Osteoblast (primary cell): ENCODE measurements at regions not wholly inside any gene's neighbourhood (a gene's known extent, or its start where the extent isn't known, plus 50 kb on each side); places are given as distances from the start of the nearest gene placed in this dataset.
A peak's percentile ranks its signal among the peaks of the same experiment; 100 is the strongest.

Source experiments
- DNase-seq: peaks from one replicate; pipeline ENCODE4 v3.0.0; 2011; ENCODE audit warnings: low spot score, mixed read lengths; ENCODE audit not compliant: insufficient read length; ENCODE audit errors: missing footprints
- H2AFZ ChIP-seq: 2 replicates; pipeline ENCODE4 v1.6.0; 2011; ENCODE audit warnings: mild to moderate bottlenecking, low read length
- H3K27ac ChIP-seq: 2 replicates; pipeline ENCODE4 v1.5.1; 2011; ENCODE audit warnings: mild to moderate bottlenecking, low read depth, low read length, moderate library complexity
- H3K27me3 ChIP-seq: 2 replicates; pipeline ENCODE4 v1.6.0; 2012; ENCODE audit warnings: mild to moderate bottlenecking, control low read depth, inconsistent platforms, low read length, moderate library complexity; ENCODE audit not compliant: insufficient read depth
- H3K36me3 ChIP-seq: 2 replicates; pipeline ENCODE4 v1.5.1; 2011; ENCODE audit warnings: mild to moderate bottlenecking, low read length, control low read depth, moderate library complexity; ENCODE audit not compliant: insufficient read depth
- H3K4me1 ChIP-seq: 2 replicates; pipeline ENCODE4 v1.5.1; 2011; ENCODE audit warnings: mild to moderate bottlenecking, low read length, control low read depth, moderate library complexity; ENCODE audit not compliant: insufficient read depth
- H3K4me2 ChIP-seq: 2 replicates; pipeline ENCODE4 v1.6.0; 2011; ENCODE audit warnings: mild to moderate bottlenecking, low read length; ENCODE audit not compliant: insufficient read depth
- H3K4me3 ChIP-seq: fragments of 200-600 bp; sonication (generic); 3 replicates; pipeline ENCODE4 v1.5.1; 2012; ENCODE audit warnings: mild to moderate bottlenecking, low read length, inconsistent platforms; ENCODE audit not compliant: insufficient read depth
- H3K79me2 ChIP-seq: 2 replicates; pipeline ENCODE4 v1.6.0; 2012; ENCODE audit warnings: mild to moderate bottlenecking, low read length, control low read depth, inconsistent platforms; ENCODE audit not compliant: insufficient read depth
- H3K9me3 ChIP-seq: 2 replicates; pipeline ENCODE4 v1.5.1; 2011; ENCODE audit warnings: low read depth, low read length, control low read depth
- H4K20me1 ChIP-seq: 2 replicates; pipeline ENCODE4 v1.6.0; 2012; ENCODE audit warnings: mild to moderate bottlenecking, low read length, control low read depth; ENCODE audit not compliant: insufficient read depth
- CTCF ChIP-seq: IDR thresholded peaks from 2 replicates; pipeline ENCODE4 v1.5.1; 2011; ENCODE audit warnings: mild to moderate bottlenecking, low read depth, low read length, moderate library complexity; ENCODE audit errors: extremely low read depth

- H3K9me3 ChIP-seq = no peaks in the 10 kb centered on the region
Measured at GRCh38 chr5:155079698-155080097, 66.1 kb downstream of the KIF4B start.

GRCh38 chr5:155080721-155081120 lies 67.2 kb downstream of the KIF4B start:
- DNase-seq = no peak
- Histone ChIP-seq H3K27me3 (no peaks in the 10 kb centered on the region), H3K27ac (no peak overlapping the region), H4K20me1 (no peaks in the 10 kb centered on the region), H3K79me2 (no peaks in the 10 kb centered on the region), H3K4me1 (peaks cover 4% of the 10 kb centered on the region), H2AFZ (no peak overlapping the region), H3K4me2 (no peak overlapping the region), H3K36me3 (no peaks in the 10 kb centered on the region), H3K9me3 (no peaks in the 10 kb centered on the region), H3K4me3 (no peak overlapping the region)
- TF ChIP-seq CTCF = no peak

More at GRCh38 chr5:155079698-155080097, 66.1 kb downstream of the KIF4B start:
- H3K27me3 ChIP-seq = no peaks in the 10 kb centered on the region
- no peak overlapping the region for H3K4me2 ChIP-seq
- no peaks in the 10 kb centered on the region for H3K79me2 ChIP-seq
- DNase-seq = no peak
- no peak overlapping the region for H2AFZ ChIP-seq
- no peak for TF ChIP-seq CTCF
- peaks cover 4% of the 10 kb centered on the region for H3K4me1 ChIP-seq
- no peaks in the 10 kb centered on the region for H3K36me3 ChIP-seq
- no peak overlapping the region for H3K4me3 ChIP-seq
- no peak overlapping the region for H3K27ac ChIP-seq
- no peaks in the 10 kb centered on the region for H4K20me1 ChIP-seq

GRCh38 chr5:155081618-155082017 lies 68.1 kb downstream of the KIF4B start:
- H3K27me3 ChIP-seq = no peaks in the 10 kb centered on the region
- no peak for TF ChIP-seq CTCF
- H3K4me3 ChIP-seq = no peak overlapping the region
- H2AFZ ChIP-seq = no peak overlapping the region
- no peak overlapping the region for H3K4me2 ChIP-seq
- no peak overlapping the region for H3K27ac ChIP-seq
- peaks cover 4% of the 10 kb centered on the region for H3K4me1 ChIP-seq
- no peaks in the 10 kb centered on the region for H3K9me3 ChIP-seq
- no peak for DNase-seq
- no peaks in the 10 kb centered on the region for H3K36me3 ChIP-seq
- H3K79me2 ChIP-seq = no peaks in the 10 kb centered on the region
- no peaks in the 10 kb centered on the region for H4K20me1 ChIP-seq

- no peak for TF ChIP-seq CTCF
- H3K4me3 ChIP-seq = no peak overlapping the region
- H3K4me1 ChIP-seq = peaks cover 4% of the 10 kb centered on the region
- H3K4me2 ChIP-seq = no peak overlapping the region
- H3K79me2 ChIP-seq = no peaks in the 10 kb centered on the region
- DNase-seq = no peak
- H3K9me3 ChIP-seq = no peaks in the 10 kb centered on the region
- no peaks in the 10 kb centered on the region for H4K20me1 ChIP-seq
- H3K27ac ChIP-seq = no peak overlapping the region
- no peaks in the 10 kb centered on the region for H3K27me3 ChIP-seq
- H3K36me3 ChIP-seq = no peaks in the 10 kb centered on the region
- peak overlapping the region; percentile 83 for H2AFZ ChIP-seq
Measured at GRCh38 chr5:155082401-155082800, 68.8 kb downstream of the KIF4B start.
